ENCODE measurements at regions not wholly inside any gene's neighbourhood (a gene's known extent, or its start where the extent isn't known, plus 50 kb on each side); places are given as distances from the start of the nearest gene placed in this dataset.

DNA sequence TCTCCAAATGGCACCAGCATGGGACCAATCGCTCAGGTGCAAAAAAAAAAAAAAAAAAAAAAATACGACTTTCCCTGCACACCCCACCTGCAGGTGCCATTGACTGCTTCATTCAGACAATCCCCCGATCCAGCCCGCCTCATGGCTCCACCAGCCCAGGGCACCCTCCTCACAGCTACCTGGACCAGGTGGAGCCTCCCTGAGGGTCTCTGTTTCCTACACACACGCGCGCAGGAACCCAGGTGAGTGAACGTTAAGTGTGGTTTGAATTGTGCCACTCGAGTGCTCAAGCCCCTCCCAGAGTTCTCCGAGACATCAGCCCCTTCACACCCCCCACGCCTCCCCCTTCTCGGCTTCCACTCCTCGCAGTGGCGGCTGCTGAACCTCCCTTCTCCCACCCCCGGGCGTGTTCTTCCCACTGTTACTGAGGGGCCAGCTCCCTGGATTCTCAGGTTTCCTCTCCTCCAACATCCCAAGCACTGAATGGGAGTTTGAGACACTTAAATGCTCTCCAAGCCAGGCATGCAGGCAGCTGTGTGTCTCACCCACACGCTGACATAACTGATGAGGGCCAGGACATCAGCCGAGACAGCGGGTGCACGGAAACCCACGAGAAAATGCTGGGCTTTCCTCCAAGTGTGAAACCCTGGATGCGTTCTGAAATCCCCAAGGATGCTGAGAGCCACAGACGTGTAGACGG, 88.8 kb upstream of the SNTG2 start:
- no peak for DNase-seq (ENCODE audit: low read depth in 4 of 4, low spot score in 3 of 4)

DNA sequence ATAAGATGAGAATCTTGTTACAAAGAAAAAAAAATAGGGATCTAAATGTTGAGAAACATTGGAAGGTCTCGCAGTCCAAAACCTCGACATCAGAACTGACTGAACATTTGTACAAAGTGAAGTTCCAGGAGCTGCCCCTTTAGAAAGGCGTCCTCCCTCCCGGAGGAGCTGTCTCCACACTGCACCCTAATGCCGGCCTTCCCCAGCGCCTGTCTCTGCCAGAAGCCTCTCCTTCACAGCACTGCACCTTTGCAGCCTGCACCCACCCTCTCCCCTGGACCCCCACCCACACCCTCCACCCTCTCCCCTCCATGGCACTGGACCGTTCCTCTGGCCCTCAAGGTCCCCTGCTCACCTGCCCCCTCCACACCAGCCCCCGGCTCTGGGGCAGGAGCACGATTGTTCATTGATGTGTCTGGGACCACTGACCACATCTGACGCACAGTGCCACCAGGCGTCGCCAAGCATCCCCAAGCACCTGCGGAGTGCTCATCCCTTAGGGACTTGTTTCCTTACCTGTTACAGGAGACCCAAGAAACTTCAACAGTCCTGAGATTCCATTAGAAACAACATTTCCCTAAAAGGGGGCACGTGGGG, 90.3 kb upstream of the SNTG2 start:
- no peak for DNase-seq (ENCODE audit: low read depth in 4 of 4, low spot score in 3 of 4)

- DNase-seq (ENCODE audit: low read depth in 4 of 4, low spot score in 3 of 4): no peak
Measured at GRCh38 chr2:858646-859045, 92.0 kb upstream of the SNTG2 start.

GRCh38 chr2:857937-858336, 92.7 kb upstream of the SNTG2 start:
- DNase-seq (ENCODE audit: low read depth in 4 of 4, low spot score in 3 of 4): no peak

DNA sequence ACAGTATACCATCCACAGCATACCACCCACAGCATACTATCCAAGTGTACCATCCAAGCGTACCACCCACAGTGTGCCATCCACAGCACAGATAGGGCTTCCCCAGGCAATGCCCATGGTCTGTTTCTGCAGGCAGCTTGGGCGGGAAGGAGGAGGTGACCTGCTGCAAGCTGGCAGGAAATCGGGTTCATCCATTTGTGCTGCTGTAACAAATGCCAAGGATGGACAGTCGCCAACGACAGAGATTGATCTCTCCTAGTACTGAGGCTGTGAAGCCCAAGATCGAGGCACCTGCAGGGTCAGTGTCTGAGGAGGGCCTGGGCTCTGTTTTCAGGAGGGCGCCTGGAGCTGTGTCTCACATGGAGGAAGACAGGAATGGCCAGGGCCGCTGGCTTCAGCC, 93.6 kb upstream of the SNTG2 start:
- DNase-seq (ENCODE audit: low read depth in 4 of 4, low spot score in 3 of 4): no peak

GRCh38 chr2:856456-856855, 94.2 kb upstream of the SNTG2 start:
- DNase-seq (ENCODE audit: low read depth in 4 of 4, low spot score in 3 of 4): no peak

DNA sequence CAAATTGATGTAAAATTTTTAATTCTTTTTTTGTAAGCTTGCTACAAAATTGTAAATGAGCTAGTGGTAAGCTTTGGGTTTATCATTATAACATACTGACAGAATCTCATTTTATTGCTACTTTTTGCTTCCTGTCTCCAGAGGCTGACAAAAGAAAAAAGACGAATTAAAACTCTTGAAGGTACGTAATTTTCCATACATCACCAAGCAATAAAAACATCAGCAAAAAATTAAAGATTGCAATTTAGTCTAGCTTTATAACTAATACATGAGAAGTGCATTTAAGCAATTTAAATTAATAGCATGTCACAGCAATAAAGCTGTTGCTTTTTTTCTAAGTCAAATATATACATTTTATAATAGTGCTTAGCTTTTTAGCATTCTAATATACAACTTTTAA, 94.6 kb upstream of the SNTG2 start:
- DNase-seq (ENCODE audit: low read depth in 4 of 4, low spot score in 3 of 4): no peak

DNA sequence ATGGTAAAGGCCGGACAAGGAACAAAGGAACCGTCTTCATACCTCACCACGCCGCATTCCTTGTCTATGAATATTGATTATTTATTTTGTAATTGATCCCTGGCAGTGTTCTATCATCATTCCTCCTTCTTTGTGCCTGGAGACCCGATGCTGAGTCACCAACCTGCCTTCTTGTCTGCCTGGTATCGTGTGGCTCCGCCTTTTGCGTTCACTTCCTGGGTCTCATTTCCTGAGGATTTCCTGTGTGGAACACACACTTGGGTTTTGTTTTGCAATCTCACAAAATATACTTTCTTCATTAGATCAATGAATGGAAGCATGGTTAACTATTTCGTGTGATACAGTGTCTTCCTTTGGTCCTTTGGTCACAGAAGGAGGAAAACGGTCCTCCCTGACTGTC, 95.5 kb upstream of the SNTG2 start:
- no peak for DNase-seq (ENCODE audit: low read depth in 4 of 4, low spot score in 3 of 4)

DNA sequence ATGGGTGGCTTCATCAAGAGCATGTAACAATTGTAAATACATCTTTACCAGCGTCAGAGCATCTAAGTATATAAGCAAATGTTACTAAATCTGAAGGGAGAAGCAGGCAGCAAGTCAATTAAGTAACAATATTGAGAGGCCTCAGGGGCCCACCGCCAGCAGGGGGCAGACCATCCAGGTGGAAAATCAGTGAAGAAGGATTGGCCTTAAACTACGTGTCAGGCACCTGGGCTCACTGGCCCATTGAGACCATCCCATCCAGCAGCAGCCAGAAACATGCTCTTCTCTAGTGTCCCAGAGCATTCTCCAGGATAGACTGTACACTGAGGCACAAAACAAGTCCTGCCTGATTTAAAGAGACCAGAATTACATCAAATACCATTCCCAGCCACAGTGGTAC, 96.2 kb upstream of the SNTG2 start:
- no peak for DNase-seq (ENCODE audit: low read depth in 4 of 4, low spot score in 3 of 4)

DNA sequence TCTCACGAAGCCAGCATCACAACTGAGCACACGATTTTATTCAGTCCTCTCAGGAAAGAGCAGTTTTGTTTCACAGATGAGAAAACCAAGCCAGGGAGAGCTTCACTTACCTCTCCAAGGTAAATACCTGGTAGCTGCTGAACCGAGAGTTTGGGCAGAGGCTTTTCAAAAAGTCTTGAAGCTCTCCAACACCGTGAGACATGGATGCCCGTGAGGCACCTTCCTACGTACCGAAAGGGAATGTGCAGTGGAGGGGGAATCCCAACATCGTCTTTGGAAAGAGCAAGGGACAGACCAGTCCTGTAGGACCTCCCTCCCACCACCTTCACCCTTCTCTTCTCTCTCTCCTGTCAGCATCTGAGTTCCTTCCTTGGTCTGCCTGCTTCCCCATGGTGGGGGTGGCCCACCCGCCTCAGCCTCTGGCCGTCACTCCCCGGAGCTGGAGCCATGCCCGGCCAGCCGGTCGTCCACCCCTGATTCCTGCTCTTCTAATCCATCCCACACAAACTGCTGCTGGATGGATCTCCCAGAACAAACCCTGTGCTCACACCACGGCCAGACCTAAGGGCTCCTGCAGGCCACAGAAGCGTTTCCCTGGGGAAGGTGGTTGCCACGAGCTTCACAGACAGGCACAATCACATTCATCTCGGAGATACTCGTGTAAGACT, 97.3 kb upstream of the SNTG2 start:
- DNase-seq (ENCODE audit: low read depth in 4 of 4, low spot score in 3 of 4): no peak

DNA sequence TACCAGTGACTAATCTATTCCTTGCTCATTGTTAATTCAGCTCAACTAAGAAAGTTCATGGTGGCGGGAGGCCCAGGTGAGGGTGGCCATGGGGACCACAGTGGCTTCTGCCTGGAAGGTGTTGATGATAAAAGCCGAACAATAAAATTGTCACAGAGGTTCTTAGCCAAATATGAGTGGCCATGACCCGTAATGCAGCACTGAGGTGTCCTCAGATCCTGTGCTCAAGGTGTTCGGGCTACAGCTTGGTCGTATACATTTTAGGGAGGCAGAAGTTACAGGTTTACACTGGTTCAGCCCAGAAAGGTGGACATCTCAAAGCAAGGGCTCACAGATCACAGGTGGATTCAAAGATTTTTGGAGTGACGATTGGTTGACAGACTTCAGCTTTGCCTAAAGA, 98.5 kb upstream of the SNTG2 start:
- DNase-seq (ENCODE audit: low read depth in 4 of 4, low spot score in 3 of 4): no peak

GRCh38 chr2:851680-852079, 99.0 kb upstream of the SNTG2 start:
- no peak for DNase-seq (ENCODE audit: low read depth in 4 of 4, low spot score in 3 of 4)

DNA sequence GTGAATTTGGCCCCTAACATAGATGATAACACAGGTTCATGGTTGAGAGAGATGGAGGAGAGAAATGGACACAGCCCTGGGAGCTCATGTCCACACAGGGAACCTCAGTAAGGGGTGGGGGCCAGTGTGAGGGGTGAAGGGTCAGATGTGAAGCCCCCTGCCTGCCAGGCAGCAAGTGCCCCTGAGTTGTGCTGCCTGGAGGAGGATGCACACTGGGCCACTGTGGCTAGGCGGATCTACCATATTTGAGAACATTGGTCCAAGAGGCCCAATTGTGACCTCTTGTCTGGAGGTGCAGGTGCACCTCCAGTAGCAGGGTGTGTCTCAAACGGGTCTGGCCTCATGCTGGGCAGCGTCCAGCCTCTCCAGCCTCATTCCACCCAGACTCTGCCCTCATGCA, 99.6 kb upstream of the SNTG2 start:
- DNase-seq (ENCODE audit: low read depth in 4 of 4, low spot score in 3 of 4): no peak

- DNase-seq (ENCODE audit: low read depth in 4 of 4, low spot score in 3 of 4): no peak
Measured at GRCh38 chr2:850429-850828, 100.2 kb upstream of the SNTG2 start.

GRCh38 chr2:848099-848498, 102.5 kb upstream of the SNTG2 start:
- DNase-seq (ENCODE audit: low read depth in 4 of 4, low spot score in 3 of 4): no peak

- DNase-seq (ENCODE audit: low read depth in 4 of 4, low spot score in 3 of 4): no peak
Measured at GRCh38 chr2:847669-848068, 103.0 kb upstream of the SNTG2 start.

DNA sequence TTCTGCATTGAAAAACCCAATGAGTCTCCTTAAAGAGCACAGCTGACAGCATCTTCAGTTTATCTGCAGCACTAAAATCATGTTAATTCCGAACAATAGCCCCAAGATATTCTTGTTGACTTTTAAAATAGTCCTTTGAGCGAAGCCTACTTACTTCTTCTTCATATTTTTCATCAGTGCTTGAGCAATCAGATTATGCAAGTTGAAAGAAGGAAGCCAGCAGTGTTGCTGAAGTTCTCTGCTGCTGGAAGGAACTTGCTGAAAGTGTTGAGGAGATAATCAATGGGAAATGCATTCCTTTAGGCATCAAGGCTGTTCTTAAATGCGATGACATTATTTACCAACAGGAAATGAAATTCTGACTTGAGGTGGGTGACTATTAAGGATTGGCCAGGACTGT, 105.9 kb upstream of the SNTG2 start:
- DNase-seq (ENCODE audit: low read depth in 4 of 4, low spot score in 3 of 4): no peak

GRCh38 chr2:842151-842803, 108.4 kb upstream of the SNTG2 start:
- no peak for DNase-seq (ENCODE audit: low read depth in 4 of 4, low spot score in 3 of 4)

DNA sequence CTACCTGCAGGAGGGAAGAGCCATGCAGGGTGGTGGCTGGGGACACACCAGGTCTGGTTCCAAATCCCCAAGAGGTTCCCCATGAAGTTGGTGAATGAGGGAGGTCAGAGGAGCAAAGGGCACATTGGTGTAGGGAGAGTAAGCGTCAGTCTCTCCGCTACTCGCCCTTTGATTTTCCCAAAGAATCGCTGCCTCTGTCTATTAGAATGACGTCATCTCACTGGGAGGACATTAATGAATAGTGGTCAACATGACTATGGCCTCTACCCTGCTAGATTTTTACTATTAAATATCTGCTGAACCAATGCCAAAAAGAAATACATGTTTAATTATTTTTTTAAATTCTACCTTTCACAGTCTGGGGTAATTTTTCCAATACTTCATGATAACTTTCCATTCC, 109.6 kb upstream of the SNTG2 start:
- DNase-seq (ENCODE audit: low read depth in 4 of 4, low spot score in 3 of 4): no peak

DNA sequence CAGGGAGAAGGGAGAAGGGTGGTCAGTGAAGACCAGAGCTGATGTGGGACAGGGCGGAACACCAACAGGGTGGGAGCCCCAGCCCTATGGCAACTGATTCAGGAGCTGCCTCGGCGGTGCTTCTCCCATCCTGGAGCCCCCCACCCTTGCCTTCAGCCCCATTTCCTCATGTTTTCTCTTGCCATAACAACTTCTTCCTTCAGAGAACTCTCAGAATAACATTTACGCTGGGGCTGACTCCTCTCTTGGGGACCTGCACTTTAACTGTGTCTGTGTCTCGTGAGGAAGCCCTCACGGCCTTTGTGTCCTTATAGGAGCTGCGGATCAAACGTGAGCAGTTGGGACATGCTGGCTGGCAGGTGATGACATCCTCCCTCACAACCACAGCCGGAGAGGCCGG, 116.4 kb upstream of the SNTG2 start:
- DNase-seq (ENCODE audit: low read depth in 4 of 4, low spot score in 3 of 4): no peak

- DNase-seq (ENCODE audit: low read depth in 4 of 4, low spot score in 3 of 4): no peak
Measured at GRCh38 chr2:833180-833579, 117.5 kb upstream of the SNTG2 start.

GRCh38 chr2:832635-833034, 118.0 kb upstream of the SNTG2 start:
- DNase-seq (ENCODE audit: low read depth in 4 of 4, low spot score in 3 of 4): no peak

All from left renal pelvis (tissue), 4 donors.